ENCODE measurements at regions not wholly inside any gene's neighbourhood (a gene's known extent, or its start where the extent isn't known, plus 50 kb on each side); places are given as distances from the start of the nearest gene placed in this dataset.

GRCh38 chr11:33640730-33641371 is 59.8 kb downstream of the C11orf91 start:
- H3K4me3 ChIP-seq (ENCODE audit: low read depth, low read length): no peak overlapping the region
- H3K4me1 ChIP-seq (ENCODE audit: control insufficient read depth, insufficient read depth, low read length): no peaks in the 10 kb centered on the region
- H3K27ac ChIP-seq (ENCODE audit: extremely low read depth, low read depth, low read length): no peak overlapping the region
- TF ChIP-seq ZNF560 (tag by site-specific recombination; IDR thresholded peaks at IDR 0.05; ENCODE audit: borderline replicate concordance) (no peak), KLF1 (tag by site-specific recombination; IDR thresholded peaks at IDR 0.05) (no peak), ZFP3 (tag by site-specific recombination; IDR thresholded peaks at IDR 0.05; ENCODE audit: low read depth) (no peak), ZNF274 (IDR thresholded peaks at IDR 0.05; ENCODE audit: low read length) (no peak), ZNF274 (tag by site-specific recombination; IDR thresholded peaks at IDR 0.05; ENCODE audit: borderline replicate concordance) (no peak), REST (tag by site-specific recombination; IDR thresholded peaks at IDR 0.05) (no peak), ZNF510 (tag by site-specific recombination; IDR thresholded peaks at IDR 0.05; ENCODE audit: insufficient replicate concordance) (no peak), GFI1B (tag by site-specific recombination; IDR thresholded peaks at IDR 0.05) (no peak), ZNF404 (tag by site-specific recombination; IDR thresholded peaks at IDR 0.05) (no peak), ZNF623 (tag by site-specific recombination; IDR thresholded peaks at IDR 0.05) (no peak), ZNF785 (tag by site-specific recombination; IDR thresholded peaks at IDR 0.05) (no peak), ZNF433 (tag by site-specific recombination; IDR thresholded peaks at IDR 0.05; ENCODE audit: low read depth) (no peak), ZFP37 (tag by site-specific recombination; IDR thresholded peaks at IDR 0.05) (no peak), ZNF473 (tag by site-specific recombination; IDR thresholded peaks at IDR 0.05) (no peak), ZNF394 (tag by site-specific recombination; IDR thresholded peaks at IDR 0.05; ENCODE audit: borderline replicate concordance) (no peak), ZSCAN4 (tag by site-specific recombination; IDR thresholded peaks at IDR 0.05) (no peak), ZNF701 (tag by site-specific recombination; IDR thresholded peaks at IDR 0.05) (no peak), PRDM2 (tag by site-specific recombination; IDR thresholded peaks at IDR 0.05; ENCODE audit: borderline replicate concordance) (no peak)
- TF ChIP-seq, protein P1, sequence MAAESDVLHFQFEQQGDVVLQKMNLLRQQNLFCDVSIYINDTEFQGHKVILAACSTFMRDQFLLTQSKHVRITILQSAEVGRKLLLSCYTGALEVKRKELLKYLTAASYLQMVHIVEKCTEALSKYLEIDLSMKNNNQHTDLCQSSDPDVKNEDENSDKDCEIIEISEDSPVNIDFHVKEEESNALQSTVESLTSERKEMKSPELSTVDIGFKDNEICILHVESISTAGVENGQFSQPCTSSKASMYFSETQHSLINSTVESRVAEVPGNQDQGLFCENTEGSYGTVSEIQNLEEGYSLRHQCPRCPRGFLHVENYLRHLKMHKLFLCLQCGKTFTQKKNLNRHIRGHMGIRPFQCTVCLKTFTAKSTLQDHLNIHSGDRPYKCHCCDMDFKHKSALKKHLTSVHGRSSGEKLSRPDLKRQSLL (tag by site-specific recombination; IDR thresholded peaks at IDR 0.05): no peak
- no peaks in the 10 kb centered on the region for H3K9me3 ChIP-seq (ENCODE audit: control insufficient read depth, insufficient read depth, low read depth, low read length)
- no peaks in the 10 kb centered on the region for H3K36me3 ChIP-seq (ENCODE audit: control insufficient read depth in 2 of 2, insufficient read depth in 1 of 2, low read length in 2 of 2)
- POLR2A ChIA-PET: no interaction called here
- CTCF ChIA-PET: interaction anchor here (0.5 kb wide), 1 partner anchor 187 kb away, joined by 3 read pairs; no protein-coding TSS in a partner anchor

Measured in HEK293 (cell line).